BLaER1 (cell line): ENCODE measurements at regions not wholly inside any gene's neighbourhood (a gene's known extent, or its start where the extent isn't known, plus 50 kb on each side); places are given as distances from the start of the nearest gene placed in this dataset.

ENCODE experiments used
- H3K27ac ChIP-seq: shearing (Covaris generic); formaldehyde crosslinking; 2 replicates; pipeline ENCODE4 v1.8.1; 2022
- H3K27me3 ChIP-seq: shearing (Covaris generic); formaldehyde crosslinking; 2 replicates; pipeline ENCODE4 v1.8.1; 2022
- H3K36me3 ChIP-seq: shearing (Covaris generic); formaldehyde crosslinking; 2 replicates; pipeline ENCODE4 v1.8.1; 2022
- H3K4me1 ChIP-seq: shearing (Covaris generic); formaldehyde crosslinking; 2 replicates; pipeline ENCODE4 v1.8.1; 2022
- H3K4me2 ChIP-seq: shearing (Covaris generic); formaldehyde crosslinking; 2 replicates; pipeline ENCODE4 v1.8.1; 2022
- H3K4me3 ChIP-seq: shearing (Covaris generic); formaldehyde crosslinking; 2 replicates; pipeline ENCODE4 v1.8.1; 2022
- H3K9ac ChIP-seq: shearing (Covaris generic); formaldehyde crosslinking; 2 replicates; pipeline ENCODE4 v1.8.1; 2022
- H3K9me3 ChIP-seq: shearing (Covaris generic); formaldehyde crosslinking; 2 replicates; pipeline ENCODE4 v1.8.1; 2022
- H4K20me1 ChIP-seq: shearing (Covaris generic); formaldehyde crosslinking; 2 replicates; pipeline ENCODE4 v1.8.1; 2022
- Cebpa-rat ChIP-seq: shearing (Covaris generic); IDR thresholded peaks from 2 replicates; pipeline ENCODE4 v1.8.1; 2022

GRCh38 chr20:40578961-40579360 is 110.1 kb downstream of the MAFB start:
- no peaks in the 10 kb centered on the region for H3K36me3 ChIP-seq
- H3K27me3 ChIP-seq = no peaks in the 10 kb centered on the region
- H3K4me1 ChIP-seq = no peaks in the 10 kb centered on the region
- no peak overlapping the region for H3K4me3 ChIP-seq
- TF ChIP-seq Cebpa-rat = no peak
- H3K9ac ChIP-seq = no peak overlapping the region
- H3K27ac ChIP-seq = no peak overlapping the region
- H3K9me3 ChIP-seq = no peaks in the 10 kb centered on the region
- no peaks in the 10 kb centered on the region for H4K20me1 ChIP-seq
- no peak overlapping the region for H3K4me2 ChIP-seq

- H3K4me3 ChIP-seq = no peak overlapping the region
- H3K9ac ChIP-seq = no peak overlapping the region
- no peaks in the 10 kb centered on the region for H4K20me1 ChIP-seq
- TF ChIP-seq Cebpa-rat = no peak
- H3K27ac ChIP-seq = no peak overlapping the region
- H3K36me3 ChIP-seq = no peaks in the 10 kb centered on the region
- H3K9me3 ChIP-seq = no peaks in the 10 kb centered on the region
- no peaks in the 10 kb centered on the region for H3K4me1 ChIP-seq
- no peaks in the 10 kb centered on the region for H3K27me3 ChIP-seq
- no peak overlapping the region for H3K4me2 ChIP-seq
These were observed 113.2 kb downstream of the MAFB start for GRCh38 chr20:40575851-40576250.

GRCh38 chr20:40572251-40572650 is 116.8 kb downstream of the MAFB start:
- Histone ChIP-seq H3K4me3 (no peak overlapping the region), H3K27ac (no peak overlapping the region), H3K4me2 (no peak overlapping the region), H3K4me1 (no peaks in the 10 kb centered on the region), H3K9me3 (no peaks in the 10 kb centered on the region), H3K27me3 (no peaks in the 10 kb centered on the region), H4K20me1 (no peaks in the 10 kb centered on the region), H3K9ac (no peak overlapping the region), H3K36me3 (no peaks in the 10 kb centered on the region)
- no peak for TF ChIP-seq Cebpa-rat

- Histone ChIP-seq H3K4me2 (no peak overlapping the region), H3K36me3 (no peaks in the 10 kb centered on the region), H3K4me3 (no peak overlapping the region), H3K9ac (no peak overlapping the region), H4K20me1 (no peaks in the 10 kb centered on the region), H3K9me3 (no peaks in the 10 kb centered on the region), H3K4me1 (no peaks in the 10 kb centered on the region), H3K27me3 (no peaks in the 10 kb centered on the region), H3K27ac (no peak overlapping the region)
- no peak for TF ChIP-seq Cebpa-rat
These were observed 117.4 kb downstream of the MAFB start for GRCh38 chr20:40571639-40572038.

- H3K4me3 ChIP-seq = no peak overlapping the region
- no peak overlapping the region for H3K4me2 ChIP-seq
- no peaks in the 10 kb centered on the region for H3K9me3 ChIP-seq
- H3K27ac ChIP-seq = no peak overlapping the region
- H3K9ac ChIP-seq = no peak overlapping the region
- H3K36me3 ChIP-seq = no peaks in the 10 kb centered on the region
- no peaks in the 10 kb centered on the region for H3K27me3 ChIP-seq
- TF ChIP-seq Cebpa-rat = no peak
- no peaks in the 10 kb centered on the region for H4K20me1 ChIP-seq
- H3K4me1 ChIP-seq = no peaks in the 10 kb centered on the region
These were observed 120.8 kb downstream of the MAFB start for GRCh38 chr20:40568200-40568599.

- H4K20me1 ChIP-seq = no peaks in the 10 kb centered on the region
- no peak overlapping the region for H3K9ac ChIP-seq
- no peaks in the 10 kb centered on the region for H3K36me3 ChIP-seq
- H3K9me3 ChIP-seq = no peaks in the 10 kb centered on the region
- H3K4me3 ChIP-seq = no peak overlapping the region
- no peak overlapping the region for H3K27ac ChIP-seq
- no peaks in the 10 kb centered on the region for H3K4me1 ChIP-seq
- TF ChIP-seq Cebpa-rat = no peak
- H3K27me3 ChIP-seq = no peaks in the 10 kb centered on the region
- H3K4me2 ChIP-seq = no peak overlapping the region
These were observed 123.4 kb downstream of the MAFB start for GRCh38 chr20:40565682-40566040.

GRCh38 chr20:40565001-40565681 is 123.9 kb downstream of the MAFB start:
- Histone ChIP-seq H3K36me3 (no peaks in the 10 kb centered on the region), H3K27me3 (no peaks in the 10 kb centered on the region), H3K9ac (no peak overlapping the region), H3K9me3 (no peaks in the 10 kb centered on the region), H3K4me2 (no peak overlapping the region), H3K27ac (no peak overlapping the region), H3K4me1 (no peaks in the 10 kb centered on the region), H4K20me1 (no peaks in the 10 kb centered on the region), H3K4me3 (no peak overlapping the region)
- no peak for TF ChIP-seq Cebpa-rat

GRCh38 chr20:40563296-40563950 is 125.6 kb downstream of the MAFB start:
- H3K27me3 ChIP-seq = no peaks in the 10 kb centered on the region
- no peaks in the 10 kb centered on the region for H3K36me3 ChIP-seq
- H3K27ac ChIP-seq = no peak overlapping the region
- H3K4me2 ChIP-seq = no peak overlapping the region
- no peak overlapping the region for H3K9ac ChIP-seq
- no peak for TF ChIP-seq Cebpa-rat
- no peak overlapping the region for H3K4me3 ChIP-seq
- H4K20me1 ChIP-seq = no peaks in the 10 kb centered on the region
- H3K4me1 ChIP-seq = no peaks in the 10 kb centered on the region
- no peaks in the 10 kb centered on the region for H3K9me3 ChIP-seq

- no peak overlapping the region for H3K9ac ChIP-seq
- H3K36me3 ChIP-seq = no peaks in the 10 kb centered on the region
- H3K27ac ChIP-seq = no peak overlapping the region
These were observed 127.0 kb downstream of the MAFB start for GRCh38 chr20:40562031-40562430.

GRCh38 chr20:40561187-40561586 is 127.8 kb downstream of the MAFB start:
- H3K4me2 ChIP-seq = no peak overlapping the region
- H3K27me3 ChIP-seq = no peaks in the 10 kb centered on the region
- no peak for TF ChIP-seq Cebpa-rat
- no peak overlapping the region for H3K9ac ChIP-seq
- no peaks in the 10 kb centered on the region for H3K9me3 ChIP-seq
- no peak overlapping the region for H3K27ac ChIP-seq
- H3K4me3 ChIP-seq = no peak overlapping the region
- H4K20me1 ChIP-seq = no peaks in the 10 kb centered on the region
- H3K36me3 ChIP-seq = no peaks in the 10 kb centered on the region
- no peaks in the 10 kb centered on the region for H3K4me1 ChIP-seq

More at GRCh38 chr20:40562031-40562430, 127.0 kb downstream of the MAFB start:
- H4K20me1 ChIP-seq = no peaks in the 10 kb centered on the region
- no peaks in the 10 kb centered on the region for H3K9me3 ChIP-seq
- no peak overlapping the region for H3K4me3 ChIP-seq
- no peak for TF ChIP-seq Cebpa-rat
- H3K4me1 ChIP-seq = no peaks in the 10 kb centered on the region
- no peaks in the 10 kb centered on the region for H3K27me3 ChIP-seq
- H3K4me2 ChIP-seq = no peak overlapping the region
